D721Med (cell line): ENCODE measurements at regions not wholly inside any gene's neighbourhood (a gene's known extent, or its start where the extent isn't known, plus 50 kb on each side); places are given as distances from the start of the nearest gene placed in this dataset.
"Not testable (repeated sequence)": the region's sequence is repeated elsewhere in the genome, so short reads cannot be mapped to it uniquely, and the experiment has no call there.

Source experiments
- DNase-seq: peaks from one replicate; pipeline ENCODE4 v3.0.0; 2011; ENCODE audit warnings: low spot score; ENCODE audit not compliant: insufficient read length
- FAIRE-seq: peaks from 2 replicates; lab custom pipeline; 2011; peaks lifted over from hg19 to GRCh38; lab: Jason Lieb, UNC
- TF ChIP-seq, protein P1 (sequence below): IDR thresholded peaks from 2 replicates; pipeline ENCODE4 v1.5.1; 2012; ENCODE audit warnings: mild to moderate bottlenecking, control low read depth; ENCODE audit not compliant: insufficient read depth; ENCODE audit errors: missing control alignments

DNA sequence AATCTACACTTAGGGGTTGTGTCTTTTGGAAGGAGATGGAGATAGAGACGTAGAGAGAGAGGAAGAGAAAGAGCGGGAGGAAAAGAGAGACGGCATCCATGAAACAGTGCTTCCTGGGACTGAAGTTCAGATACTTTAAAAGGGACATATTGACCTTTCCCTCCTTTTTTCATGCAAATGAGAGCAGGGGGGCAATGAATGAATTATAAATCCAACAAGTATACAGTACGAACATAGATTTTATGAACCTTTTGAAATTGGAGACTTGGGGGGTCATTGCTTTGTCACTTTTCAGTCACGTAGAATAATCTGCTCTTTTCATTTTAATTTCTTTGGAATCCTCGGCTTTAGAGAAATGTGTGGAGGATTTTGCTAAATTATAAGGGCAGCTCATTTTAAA is 364.2 kb downstream of the MAT2B start:
- TF ChIP-seq, protein P1, sequence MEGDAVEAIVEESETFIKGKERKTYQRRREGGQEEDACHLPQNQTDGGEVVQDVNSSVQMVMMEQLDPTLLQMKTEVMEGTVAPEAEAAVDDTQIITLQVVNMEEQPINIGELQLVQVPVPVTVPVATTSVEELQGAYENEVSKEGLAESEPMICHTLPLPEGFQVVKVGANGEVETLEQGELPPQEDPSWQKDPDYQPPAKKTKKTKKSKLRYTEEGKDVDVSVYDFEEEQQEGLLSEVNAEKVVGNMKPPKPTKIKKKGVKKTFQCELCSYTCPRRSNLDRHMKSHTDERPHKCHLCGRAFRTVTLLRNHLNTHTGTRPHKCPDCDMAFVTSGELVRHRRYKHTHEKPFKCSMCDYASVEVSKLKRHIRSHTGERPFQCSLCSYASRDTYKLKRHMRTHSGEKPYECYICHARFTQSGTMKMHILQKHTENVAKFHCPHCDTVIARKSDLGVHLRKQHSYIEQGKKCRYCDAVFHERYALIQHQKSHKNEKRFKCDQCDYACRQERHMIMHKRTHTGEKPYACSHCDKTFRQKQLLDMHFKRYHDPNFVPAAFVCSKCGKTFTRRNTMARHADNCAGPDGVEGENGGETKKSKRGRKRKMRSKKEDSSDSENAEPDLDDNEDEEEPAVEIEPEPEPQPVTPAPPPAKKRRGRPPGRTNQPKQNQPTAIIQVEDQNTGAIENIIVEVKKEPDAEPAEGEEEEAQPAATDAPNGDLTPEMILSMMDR = no peak
- DNase-seq (no peak), FAIRE-seq (no peak)

DNA sequence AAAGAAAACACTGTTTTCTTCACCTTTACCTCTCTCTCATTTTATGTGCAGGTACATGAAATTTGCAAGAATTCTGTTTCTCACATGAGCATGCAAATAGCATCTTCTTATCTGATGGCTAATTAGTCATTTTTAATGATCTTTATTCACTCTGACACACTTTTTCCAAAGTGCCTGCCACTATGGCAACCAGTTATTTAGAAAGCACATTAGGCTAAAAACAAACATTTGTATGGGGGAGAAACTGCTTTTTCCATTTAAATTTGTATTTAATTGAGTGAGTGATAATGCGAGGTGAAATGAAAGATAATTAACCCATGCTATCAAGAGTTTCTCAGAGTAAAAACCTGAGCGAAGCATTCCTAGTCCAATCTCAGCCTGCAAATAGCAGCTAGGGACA is 365.0 kb downstream of the MAT2B start:
- DNase-seq (no peak), FAIRE-seq (no peak)
- TF ChIP-seq, protein P1 = no peak

DNA sequence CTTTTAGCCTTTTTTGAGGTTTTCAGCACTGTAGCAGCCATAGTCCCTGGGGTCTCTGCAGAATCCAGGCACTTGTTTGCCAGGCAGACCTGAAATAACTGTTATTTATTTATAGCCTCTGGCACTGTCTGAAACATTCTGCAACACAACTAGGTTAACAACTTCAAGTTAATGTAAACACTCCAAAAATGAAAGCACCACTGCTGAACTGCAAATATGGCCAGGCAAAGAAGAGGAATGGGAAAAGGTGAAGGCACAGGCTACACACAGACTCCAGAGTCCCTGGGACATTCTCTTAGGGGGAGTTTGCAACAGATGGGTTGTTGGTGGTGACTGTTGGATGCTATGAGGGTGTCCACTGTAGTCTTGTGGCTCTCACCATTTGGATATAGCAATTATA is 369.0 kb downstream of the MAT2B start:
- FAIRE-seq = no peak
- DNase-seq = no peak

DNA sequence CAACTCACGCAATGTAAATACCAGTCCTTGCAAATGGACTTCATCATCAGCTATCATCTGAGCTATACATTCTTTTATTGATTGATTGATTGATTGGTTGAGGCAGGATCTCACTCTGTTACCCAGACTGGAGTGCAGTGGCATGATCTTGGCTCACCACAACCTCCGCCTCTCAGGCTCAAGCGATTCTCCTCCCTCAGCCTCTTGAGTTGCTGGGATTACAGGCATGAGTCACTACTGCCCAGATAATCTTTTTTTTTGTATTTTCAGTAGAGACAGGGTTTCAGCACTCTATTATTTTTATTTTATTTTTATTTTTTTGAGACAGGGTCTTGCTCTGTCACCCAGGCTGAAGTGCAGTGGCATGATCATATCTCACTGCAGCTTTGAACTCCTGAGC is 369.5 kb downstream of the MAT2B start:
- DNase-seq, FAIRE-seq: not testable (repeated sequence)

More for the DNA sequence above, 369.0 kb downstream of the MAT2B start:
- TF ChIP-seq, protein P1 = no peak

DNA sequence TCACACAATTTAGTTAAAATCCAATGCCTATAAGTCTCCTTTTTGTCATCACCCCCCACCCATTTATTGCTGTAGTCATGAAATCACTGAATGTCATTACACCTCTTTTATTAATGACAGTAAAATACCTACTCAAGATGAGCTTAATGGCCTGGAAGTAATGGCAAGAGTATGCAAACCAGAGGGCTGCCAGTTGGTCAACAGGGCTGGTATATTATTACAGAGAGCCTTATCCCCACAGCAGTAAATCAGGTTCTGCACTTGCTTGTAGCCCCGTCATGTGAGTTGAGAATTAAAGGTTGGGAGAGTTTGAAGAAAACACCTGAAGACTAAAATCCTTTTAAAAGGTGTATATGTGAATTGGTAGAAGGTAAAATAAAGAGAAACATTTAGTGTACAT is 372.4 kb downstream of the MAT2B start:
- DNase-seq = no peak
- TF ChIP-seq, protein P1 = no peak
- no peak for FAIRE-seq

DNA sequence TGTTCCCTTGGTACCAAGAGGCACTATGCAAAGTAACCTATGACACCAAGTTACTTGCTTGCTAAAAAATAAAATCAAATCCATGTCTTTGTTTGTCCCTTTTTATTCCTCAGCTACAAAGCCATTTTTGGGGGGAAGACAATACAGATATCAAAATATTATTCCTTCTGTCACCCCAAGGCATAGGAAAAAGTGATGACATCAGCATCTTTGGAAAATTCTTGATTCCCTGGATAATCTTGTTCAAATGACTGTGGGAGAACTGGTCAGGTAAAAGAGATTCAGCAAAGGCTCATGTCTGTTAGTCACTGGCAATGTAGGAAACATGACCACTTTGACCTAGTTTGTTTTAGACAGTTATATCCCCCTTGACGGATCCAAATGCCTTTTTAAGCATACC is 373.1 kb downstream of the MAT2B start:
- TF ChIP-seq, protein P1 = no peak
- FAIRE-seq (no peak), DNase-seq (no peak)

DNA sequence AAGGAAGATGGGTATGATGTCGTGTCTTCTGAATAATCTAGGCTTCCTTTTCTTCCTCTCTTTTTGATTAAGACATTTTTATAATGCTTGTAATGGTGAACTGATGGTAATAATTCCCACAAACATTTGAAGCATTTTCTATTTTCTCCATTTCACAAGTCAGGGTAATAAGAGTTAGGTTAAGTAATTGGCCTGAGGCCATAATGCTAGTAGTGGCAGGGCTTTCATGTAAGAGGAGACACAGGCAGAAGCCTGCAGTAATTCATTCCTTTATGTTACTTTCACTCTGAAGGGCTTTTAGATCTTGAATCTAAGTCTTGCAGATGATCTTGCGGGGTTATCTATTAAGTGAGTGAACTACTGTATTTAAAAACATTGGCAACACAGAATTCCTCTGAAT is 374.9 kb downstream of the MAT2B start:
- FAIRE-seq = no peak
- TF ChIP-seq, protein P1 = no peak
- no peak for DNase-seq

DNA sequence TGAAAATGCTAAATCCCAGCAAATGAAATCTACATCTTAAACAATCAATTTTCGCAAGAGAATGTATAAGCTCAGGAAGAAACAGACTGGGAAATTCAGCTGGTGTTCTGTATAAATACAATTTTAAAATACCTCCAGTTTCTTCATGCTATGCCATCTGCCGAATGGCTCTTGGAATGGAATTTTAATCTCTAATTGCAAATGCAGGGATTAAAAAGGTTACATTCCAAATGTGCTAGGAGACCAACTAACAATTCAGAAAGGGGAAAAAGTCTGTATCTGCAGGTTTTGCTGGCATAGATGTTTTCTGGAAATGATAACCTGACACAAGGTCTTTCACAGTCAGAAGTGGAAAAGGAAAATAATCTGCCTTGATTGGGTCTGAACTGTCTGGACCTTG is 379.7 kb downstream of the MAT2B start:
- TF ChIP-seq, protein P1 = no peak
- DNase-seq (no peak), FAIRE-seq (no peak)
